ENCODE measurements at regions not wholly inside any gene's neighbourhood (a gene's known extent, or its start where the extent isn't known, plus 50 kb on each side); places are given as distances from the start of the nearest gene placed in this dataset.

GRCh38 chr5:18702821-18703220 lies 1068.6 kb downstream of the TAF11L14 start:
- TF ChIP-seq CTCF (IDR thresholded peaks at IDR 0.05) = no peak
- no peak for TF ChIP-seq ZFX (IDR thresholded peaks at IDR 0.05; ENCODE audit: borderline replicate concordance)

Measured in 22Rv1 (cell line).